Liver (tissue), 8 donors: ENCODE measurements at regions not wholly inside any gene's neighbourhood (a gene's known extent, or its start where the extent isn't known, plus 50 kb on each side); places are given as distances from the start of the nearest gene placed in this dataset.

Experiments
- DNase-seq: peaks from one replicate; pipeline ENCODE4 v3.0.0-alpha.2; 2017; ENCODE audit warnings: low spot score
- H3K27ac ChIP-seq, 2 donors: one replicate each; pipeline ENCODE4 v1.7.0; 2013; ENCODE audit warnings: inconsistent platforms in 2 of 2, low read length in 2 of 2, control low read depth in 1 of 2, low read depth in 1 of 2, mild to moderate bottlenecking in 1 of 2
- H3K27me3 ChIP-seq, 4 donors: one replicate each; pipeline versions ENCODE4 v1.6.1 to v1.7.0; 2013; ENCODE audit warnings: low read length in 3 of 4, inconsistent platforms in 1 of 4, mild to moderate bottlenecking in 1 of 4, moderate library complexity in 1 of 4; ENCODE audit not compliant: control insufficient read depth in 4 of 4, insufficient read depth in 4 of 4
- H3K36me3 ChIP-seq, 4 donors: one replicate each; pipeline versions ENCODE4 v1.6.1 to v1.7.0; 2013; ENCODE audit warnings: low read length in 3 of 4, mild to moderate bottlenecking in 3 of 4, low read depth in 1 of 4, moderate library complexity in 1 of 4; ENCODE audit not compliant: control insufficient read depth in 4 of 4, insufficient read depth in 3 of 4
- H3K4me1 ChIP-seq, 4 donors: one replicate each; pipeline versions ENCODE4 v1.6.1 to v1.7.0; 2013; ENCODE audit warnings: low read length in 3 of 4, mild to moderate bottlenecking in 3 of 4, moderate library complexity in 1 of 4; ENCODE audit not compliant: control insufficient read depth in 4 of 4, insufficient read depth in 4 of 4
- H3K4me3 ChIP-seq, 3 donors: one replicate each; pipeline versions ENCODE4 v1.6.1 to v1.7.0; 2013; ENCODE audit warnings: low read length in 3 of 3, control low read depth in 1 of 3, low read depth in 1 of 3, mild to moderate bottlenecking in 1 of 3
- H3K9ac ChIP-seq, 2 donors: one replicate each; pipeline ENCODE4 v1.7.0; 2013; ENCODE audit warnings: low read length in 2 of 2, mild to moderate bottlenecking in 2 of 2, moderate library complexity in 2 of 2, control low read depth in 1 of 2, low read depth in 1 of 2
- H3K9me3 ChIP-seq, 4 donors: one replicate each; pipeline versions ENCODE4 v1.6.1 to v1.7.0; 2013; ENCODE audit warnings: low read length in 3 of 4; ENCODE audit not compliant: control insufficient read depth in 4 of 4
- EGR1 ChIP-seq, 2 donors: IDR thresholded peaks; 2 replicates each; pipeline ENCODE4 v1.6.1; 2016 to 2018; ENCODE audit warnings: antibody characterized with exemption in 2 of 2, low read depth in 2 of 2
- FOXA2 ChIP-seq: IDR thresholded peaks from 2 replicates; pipeline ENCODE4 v1.6.1; 2016; ENCODE audit warnings: antibody characterized with exemption
- GABPA ChIP-seq, 2 donors: IDR thresholded peaks in 1 of 2; conservative IDR thresholded peaks in 1 of 2; 2 replicates each; pipeline ENCODE4 v1.6.1; 2016; ENCODE audit warnings: antibody characterized with exemption in 2 of 2, mild to moderate bottlenecking in 1 of 2, moderate library complexity in 1 of 2
- HNF4A ChIP-seq, 2 donors: conservative IDR thresholded peaks; 2 replicates each; pipeline ENCODE4 v1.6.1; 2016; ENCODE audit warnings: antibody characterized with exemption in 2 of 2, mild to moderate bottlenecking in 2 of 2
- RXRA ChIP-seq, 2 donors: IDR thresholded peaks; 2 replicates each; pipeline ENCODE4 v1.6.1; 2017 to 2018; ENCODE audit warnings: antibody characterized with exemption in 2 of 2, mild to moderate bottlenecking in 1 of 2
- TAF1 ChIP-seq: conservative IDR thresholded peaks from 2 replicates; pipeline ENCODE4 v1.6.1; 2016; ENCODE audit warnings: antibody characterized with exemption, mild to moderate bottlenecking
- YY1 ChIP-seq: IDR thresholded peaks from 2 replicates; pipeline ENCODE4 v1.6.1; 2016; ENCODE audit warnings: antibody characterized with exemption, mild to moderate bottlenecking
- WGBS: extraction: QIAGEN DNeasy Blood & Tissue Kit; methylation state at CpG from one replicate; pipeline ENCODE4 v1.1.7; 2013; 5-methylcytosine and 5-hydroxymethylcytosine counted together
- TF ChIP-seq, protein P1 (sequence below): IDR thresholded peaks from 2 replicates; pipeline ENCODE4 v1.6.1; 2016; ENCODE audit warnings: antibody characterized with exemption, mild to moderate bottlenecking
- TF ChIP-seq, protein P2 (sequence below): IDR thresholded peaks from 2 replicates; pipeline ENCODE4 v1.6.1; 2016; ENCODE audit warnings: antibody characterized with exemption
- TF ChIP-seq, protein P3 (sequence below): IDR thresholded peaks from 2 replicates; pipeline ENCODE4 v1.6.1; 2016; ENCODE audit warnings: antibody characterized with exemption
- TF ChIP-seq, protein P4 (sequence below): fragments of 150-350 bp; IDR thresholded peaks from 2 replicates; pipeline ENCODE4 v1.5.1; 2017; ENCODE audit warnings: improper control_type of control experiment, low read depth, low read length; ENCODE audit not compliant: missing input control
- donor health status: healthy.
- donor health status: healthy.
- donor health status: healthy.
- donor health status: healthy.
- donor health status: healthy.

DNA sequence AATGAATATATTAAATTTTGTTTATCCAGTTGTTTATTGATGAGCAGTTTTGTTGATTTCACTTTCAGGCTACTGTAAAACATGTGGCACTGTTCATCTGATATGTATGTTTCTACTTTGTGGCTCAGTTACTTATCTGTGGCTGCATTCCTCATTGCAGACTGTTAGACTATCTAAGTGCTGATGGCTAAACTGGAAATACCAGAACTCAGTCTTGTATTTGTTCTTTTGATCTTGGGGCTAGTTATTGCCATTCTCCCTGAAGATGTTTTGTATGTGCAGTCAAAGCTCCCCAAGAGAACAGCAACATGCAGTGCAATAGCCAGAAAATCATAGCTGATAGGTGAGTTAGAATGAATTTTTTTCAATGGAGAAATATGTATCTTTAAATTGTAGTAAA is 162.2 kb downstream of the GADD45G start:
- H3K27me3 ChIP-seq, result no peaks in the 10 kb centered on the region
- no peaks in the 10 kb centered on the region for H3K36me3 ChIP-seq
- H3K9ac ChIP-seq, result no peak overlapping the region
- H3K27ac ChIP-seq, result no peak overlapping the region
- TF ChIP-seq EGR1 (IDR thresholded peaks at IDR 0.05; ENCODE audit: low read depth in 2 of 2) (no peak), FOXA2 (no peak), GABPA (IDR thresholded peaks at IDR 0.05 in 1 of 2, conservative IDR thresholded peaks at IDR 0.05 in 1 of 2) (no peak), RXRA (IDR thresholded peaks at IDR 0.05) (no peak), YY1 (no peak), HNF4A (conservative IDR thresholded peaks at IDR 0.05) (no peak), TAF1 (no peak)
- TF ChIP-seq, protein P1, sequence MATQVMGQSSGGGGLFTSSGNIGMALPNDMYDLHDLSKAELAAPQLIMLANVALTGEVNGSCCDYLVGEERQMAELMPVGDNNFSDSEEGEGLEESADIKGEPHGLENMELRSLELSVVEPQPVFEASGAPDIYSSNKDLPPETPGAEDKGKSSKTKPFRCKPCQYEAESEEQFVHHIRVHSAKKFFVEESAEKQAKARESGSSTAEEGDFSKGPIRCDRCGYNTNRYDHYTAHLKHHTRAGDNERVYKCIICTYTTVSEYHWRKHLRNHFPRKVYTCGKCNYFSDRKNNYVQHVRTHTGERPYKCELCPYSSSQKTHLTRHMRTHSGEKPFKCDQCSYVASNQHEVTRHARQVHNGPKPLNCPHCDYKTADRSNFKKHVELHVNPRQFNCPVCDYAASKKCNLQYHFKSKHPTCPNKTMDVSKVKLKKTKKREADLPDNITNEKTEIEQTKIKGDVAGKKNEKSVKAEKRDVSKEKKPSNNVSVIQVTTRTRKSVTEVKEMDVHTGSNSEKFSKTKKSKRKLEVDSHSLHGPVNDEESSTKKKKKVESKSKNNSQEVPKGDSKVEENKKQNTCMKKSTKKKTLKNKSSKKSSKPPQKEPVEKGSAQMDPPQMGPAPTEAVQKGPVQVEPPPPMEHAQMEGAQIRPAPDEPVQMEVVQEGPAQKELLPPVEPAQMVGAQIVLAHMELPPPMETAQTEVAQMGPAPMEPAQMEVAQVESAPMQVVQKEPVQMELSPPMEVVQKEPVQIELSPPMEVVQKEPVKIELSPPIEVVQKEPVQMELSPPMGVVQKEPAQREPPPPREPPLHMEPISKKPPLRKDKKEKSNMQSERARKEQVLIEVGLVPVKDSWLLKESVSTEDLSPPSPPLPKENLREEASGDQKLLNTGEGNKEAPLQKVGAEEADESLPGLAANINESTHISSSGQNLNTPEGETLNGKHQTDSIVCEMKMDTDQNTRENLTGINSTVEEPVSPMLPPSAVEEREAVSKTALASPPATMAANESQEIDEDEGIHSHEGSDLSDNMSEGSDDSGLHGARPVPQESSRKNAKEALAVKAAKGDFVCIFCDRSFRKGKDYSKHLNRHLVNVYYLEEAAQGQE, result no peak
- TF ChIP-seq, protein P2, sequence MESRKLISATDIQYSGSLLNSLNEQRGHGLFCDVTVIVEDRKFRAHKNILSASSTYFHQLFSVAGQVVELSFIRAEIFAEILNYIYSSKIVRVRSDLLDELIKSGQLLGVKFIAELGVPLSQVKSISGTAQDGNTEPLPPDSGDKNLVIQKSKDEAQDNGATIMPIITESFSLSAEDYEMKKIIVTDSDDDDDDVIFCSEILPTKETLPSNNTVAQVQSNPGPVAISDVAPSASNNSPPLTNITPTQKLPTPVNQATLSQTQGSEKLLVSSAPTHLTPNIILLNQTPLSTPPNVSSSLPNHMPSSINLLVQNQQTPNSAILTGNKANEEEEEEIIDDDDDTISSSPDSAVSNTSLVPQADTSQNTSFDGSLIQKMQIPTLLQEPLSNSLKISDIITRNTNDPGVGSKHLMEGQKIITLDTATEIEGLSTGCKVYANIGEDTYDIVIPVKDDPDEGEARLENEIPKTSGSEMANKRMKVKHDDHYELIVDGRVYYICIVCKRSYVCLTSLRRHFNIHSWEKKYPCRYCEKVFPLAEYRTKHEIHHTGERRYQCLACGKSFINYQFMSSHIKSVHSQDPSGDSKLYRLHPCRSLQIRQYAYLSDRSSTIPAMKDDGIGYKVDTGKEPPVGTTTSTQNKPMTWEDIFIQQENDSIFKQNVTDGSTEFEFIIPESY, result no peak
- TF ChIP-seq, protein P3, sequence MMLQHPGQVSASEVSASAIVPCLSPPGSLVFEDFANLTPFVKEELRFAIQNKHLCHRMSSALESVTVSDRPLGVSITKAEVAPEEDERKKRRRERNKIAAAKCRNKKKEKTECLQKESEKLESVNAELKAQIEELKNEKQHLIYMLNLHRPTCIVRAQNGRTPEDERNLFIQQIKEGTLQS, result no peak
- TF ChIP-seq, protein P4, sequence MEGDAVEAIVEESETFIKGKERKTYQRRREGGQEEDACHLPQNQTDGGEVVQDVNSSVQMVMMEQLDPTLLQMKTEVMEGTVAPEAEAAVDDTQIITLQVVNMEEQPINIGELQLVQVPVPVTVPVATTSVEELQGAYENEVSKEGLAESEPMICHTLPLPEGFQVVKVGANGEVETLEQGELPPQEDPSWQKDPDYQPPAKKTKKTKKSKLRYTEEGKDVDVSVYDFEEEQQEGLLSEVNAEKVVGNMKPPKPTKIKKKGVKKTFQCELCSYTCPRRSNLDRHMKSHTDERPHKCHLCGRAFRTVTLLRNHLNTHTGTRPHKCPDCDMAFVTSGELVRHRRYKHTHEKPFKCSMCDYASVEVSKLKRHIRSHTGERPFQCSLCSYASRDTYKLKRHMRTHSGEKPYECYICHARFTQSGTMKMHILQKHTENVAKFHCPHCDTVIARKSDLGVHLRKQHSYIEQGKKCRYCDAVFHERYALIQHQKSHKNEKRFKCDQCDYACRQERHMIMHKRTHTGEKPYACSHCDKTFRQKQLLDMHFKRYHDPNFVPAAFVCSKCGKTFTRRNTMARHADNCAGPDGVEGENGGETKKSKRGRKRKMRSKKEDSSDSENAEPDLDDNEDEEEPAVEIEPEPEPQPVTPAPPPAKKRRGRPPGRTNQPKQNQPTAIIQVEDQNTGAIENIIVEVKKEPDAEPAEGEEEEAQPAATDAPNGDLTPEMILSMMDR, result no peak
- H3K9me3 ChIP-seq, result no peaks in the 10 kb centered on the region
- no peaks in the 10 kb centered on the region for H3K4me1 ChIP-seq
- H3K4me3 ChIP-seq, result no peak overlapping the region
- DNase-seq, result no peak

DNA sequence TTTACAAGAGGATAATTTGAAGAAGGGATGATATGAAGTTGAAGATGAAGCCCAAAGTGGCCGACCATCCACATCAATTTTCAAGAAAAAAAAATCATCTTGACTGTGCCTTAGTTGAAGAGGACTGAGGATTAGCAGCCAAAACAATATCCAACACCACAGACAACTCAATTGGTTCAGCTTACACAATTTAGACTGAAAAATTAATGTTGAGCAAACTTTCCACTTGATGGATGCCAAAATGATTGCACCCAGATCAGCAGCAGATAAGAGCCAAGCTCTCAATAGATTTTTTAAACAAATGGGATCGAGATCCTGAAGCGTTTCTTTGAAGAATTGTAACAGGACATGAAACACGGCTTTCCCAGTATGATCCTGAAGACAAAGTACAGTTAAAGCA is 163.2 kb downstream of the GADD45G start:
- H3K36me3 ChIP-seq, result no peaks in the 10 kb centered on the region
- no peaks in the 10 kb centered on the region for H3K4me1 ChIP-seq
- WGBS, result 61% methylated on average over 4 of the region's 4 CpGs
- H3K9ac ChIP-seq, result no peak overlapping the region
- TF ChIP-seq FOXA2, result no peak
- peak in 1 of 2 donors; percentile 23 for TF ChIP-seq HNF4A (conservative IDR thresholded peaks at IDR 0.05)
- peak in 1 of 2 donors; percentile 17 for TF ChIP-seq RXRA (IDR thresholded peaks at IDR 0.05)
- no peaks in the 10 kb centered on the region for H3K9me3 ChIP-seq
- no peak overlapping the region for H3K27ac ChIP-seq
- no peaks in the 10 kb centered on the region for H3K27me3 ChIP-seq
- no peak for DNase-seq
- H3K4me3 ChIP-seq, result no peak overlapping the region
